HepG2 (cell line): ENCODE measurements at regions not wholly inside any gene's neighbourhood (a gene's known extent, or its start where the extent isn't known, plus 50 kb on each side); places are given as distances from the start of the nearest gene placed in this dataset.

Experiments used
- CTCF ChIP-seq: sonication (generic); formaldehyde crosslinking; IDR thresholded peaks from 2 replicates; pipeline ENCODE4 v1.5.0; 2020; ENCODE audit warnings: mild to moderate bottlenecking, missing genetic modification reagents, moderate library complexity
- ELF4 ChIP-seq: sonication (generic); formaldehyde crosslinking; IDR thresholded peaks from 2 replicates; pipeline ENCODE4 v1.5.0; 2020; ENCODE audit warnings: missing genetic modification reagents, mild to moderate bottlenecking, moderate library complexity, borderline replicate concordance
- HNF4A ChIP-seq: sonication (generic); formaldehyde crosslinking; IDR thresholded peaks from 2 replicates; pipeline ENCODE4 v1.4.0; 2020; ENCODE audit warnings: missing genetic modification reagents
- ZZZ3 ChIP-seq: sonication (generic); formaldehyde crosslinking; IDR thresholded peaks from 2 replicates; pipeline ENCODE4 v1.4.0; 2020; ENCODE audit warnings: missing genetic modification reagents, mild to moderate bottlenecking, borderline replicate concordance

DNA sequence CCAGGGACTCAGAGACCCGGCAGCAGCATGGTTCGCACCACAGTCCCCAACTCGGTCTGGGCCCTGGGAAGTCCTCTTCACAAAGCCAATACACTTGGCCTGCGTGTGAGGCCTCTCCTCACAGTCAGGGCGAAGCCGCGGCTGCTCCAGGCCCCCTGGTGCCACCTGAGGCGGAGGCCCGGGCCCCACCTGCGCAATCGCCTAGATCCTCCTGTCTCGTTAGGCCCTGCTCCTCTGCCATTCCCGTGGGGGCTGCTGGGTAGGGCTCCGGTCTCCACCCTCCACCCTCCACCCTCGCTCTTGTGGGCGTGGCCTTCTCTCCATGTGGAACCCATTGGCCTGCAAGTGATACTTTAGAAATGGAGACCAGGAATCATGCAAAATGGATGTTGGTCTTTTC lies 553.3 kb downstream of the INHBA start:
- no peak for TF ChIP-seq ZZZ3
- no peak for TF ChIP-seq ELF4
- no peak for TF ChIP-seq CTCF
- no peak for TF ChIP-seq HNF4A (CRISPR knock-in tag)
